NB4 (cell line): ENCODE measurements at regions not wholly inside any gene's neighbourhood (a gene's known extent, or its start where the extent isn't known, plus 50 kb on each side); places are given as distances from the start of the nearest gene placed in this dataset.
"Not testable (repeated sequence)": the region's sequence is repeated elsewhere in the genome, so short reads cannot be mapped to it uniquely, and the experiment has no call there.

Source experiments
- DNase-seq: peaks from one replicate; pipeline ENCODE4 v3.0.0; 2010; ENCODE audit warnings: low read depth
- H3K4me3 ChIP-seq: one replicate; pipeline ENCODE4 v1.5.1; 2011; ENCODE audit warnings: mild to moderate bottlenecking, low read depth, low read length, moderate library complexity
- MYC ChIP-seq: IDR thresholded peaks from 2 replicates; pipeline ENCODE4 v1.6.1; 2011; ENCODE audit warnings: low read depth, low read length
- POLR2A ChIP-seq: IDR thresholded peaks from 2 replicates; pipeline ENCODE4 v1.6.1; 2011; ENCODE audit warnings: mild to moderate bottlenecking; ENCODE audit not compliant: insufficient read length; ENCODE audit errors: extremely low read depth
- TF ChIP-seq, protein P1 (sequence below): IDR thresholded peaks from 2 replicates; pipeline ENCODE4 v1.6.1; 2011; ENCODE audit warnings: low read depth, low read length
- TF ChIP-seq, protein P2 (sequence below): IDR thresholded peaks from one replicate; pipeline ENCODE4 v1.5.1; 2012; ENCODE audit warnings: low read depth, low read length

DNA sequence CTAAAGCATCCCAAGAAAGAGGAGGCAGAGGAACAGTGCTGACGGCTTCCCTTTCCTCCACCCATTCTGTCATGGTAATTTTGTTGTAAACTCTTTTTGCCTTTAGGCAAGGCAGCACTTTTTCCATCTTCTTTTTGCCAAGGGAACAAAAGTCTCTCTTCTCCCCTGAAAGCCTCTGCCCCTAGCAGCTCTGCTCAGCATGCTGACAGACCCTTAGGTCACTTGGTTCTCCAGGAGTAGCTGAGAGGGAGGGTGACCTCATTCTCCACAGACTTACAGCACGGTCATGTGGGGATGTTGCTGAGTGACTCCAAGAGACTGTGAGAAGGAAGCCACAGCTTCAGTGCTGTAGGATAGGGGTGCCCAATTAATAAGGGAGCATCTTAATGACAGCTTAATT, 81.1 kb upstream of the RALGAPA2 start:
- TF ChIP-seq MYC (no peak), POLR2A (no peak)
- TF ChIP-seq, protein P1, sequence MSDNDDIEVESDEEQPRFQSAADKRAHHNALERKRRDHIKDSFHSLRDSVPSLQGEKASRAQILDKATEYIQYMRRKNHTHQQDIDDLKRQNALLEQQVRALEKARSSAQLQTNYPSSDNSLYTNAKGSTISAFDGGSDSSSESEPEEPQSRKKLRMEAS = no peak
- TF ChIP-seq, protein P2, sequence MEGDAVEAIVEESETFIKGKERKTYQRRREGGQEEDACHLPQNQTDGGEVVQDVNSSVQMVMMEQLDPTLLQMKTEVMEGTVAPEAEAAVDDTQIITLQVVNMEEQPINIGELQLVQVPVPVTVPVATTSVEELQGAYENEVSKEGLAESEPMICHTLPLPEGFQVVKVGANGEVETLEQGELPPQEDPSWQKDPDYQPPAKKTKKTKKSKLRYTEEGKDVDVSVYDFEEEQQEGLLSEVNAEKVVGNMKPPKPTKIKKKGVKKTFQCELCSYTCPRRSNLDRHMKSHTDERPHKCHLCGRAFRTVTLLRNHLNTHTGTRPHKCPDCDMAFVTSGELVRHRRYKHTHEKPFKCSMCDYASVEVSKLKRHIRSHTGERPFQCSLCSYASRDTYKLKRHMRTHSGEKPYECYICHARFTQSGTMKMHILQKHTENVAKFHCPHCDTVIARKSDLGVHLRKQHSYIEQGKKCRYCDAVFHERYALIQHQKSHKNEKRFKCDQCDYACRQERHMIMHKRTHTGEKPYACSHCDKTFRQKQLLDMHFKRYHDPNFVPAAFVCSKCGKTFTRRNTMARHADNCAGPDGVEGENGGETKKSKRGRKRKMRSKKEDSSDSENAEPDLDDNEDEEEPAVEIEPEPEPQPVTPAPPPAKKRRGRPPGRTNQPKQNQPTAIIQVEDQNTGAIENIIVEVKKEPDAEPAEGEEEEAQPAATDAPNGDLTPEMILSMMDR = no peak
- DNase-seq = no peak
- H3K4me3 ChIP-seq = no peak overlapping the region

DNA sequence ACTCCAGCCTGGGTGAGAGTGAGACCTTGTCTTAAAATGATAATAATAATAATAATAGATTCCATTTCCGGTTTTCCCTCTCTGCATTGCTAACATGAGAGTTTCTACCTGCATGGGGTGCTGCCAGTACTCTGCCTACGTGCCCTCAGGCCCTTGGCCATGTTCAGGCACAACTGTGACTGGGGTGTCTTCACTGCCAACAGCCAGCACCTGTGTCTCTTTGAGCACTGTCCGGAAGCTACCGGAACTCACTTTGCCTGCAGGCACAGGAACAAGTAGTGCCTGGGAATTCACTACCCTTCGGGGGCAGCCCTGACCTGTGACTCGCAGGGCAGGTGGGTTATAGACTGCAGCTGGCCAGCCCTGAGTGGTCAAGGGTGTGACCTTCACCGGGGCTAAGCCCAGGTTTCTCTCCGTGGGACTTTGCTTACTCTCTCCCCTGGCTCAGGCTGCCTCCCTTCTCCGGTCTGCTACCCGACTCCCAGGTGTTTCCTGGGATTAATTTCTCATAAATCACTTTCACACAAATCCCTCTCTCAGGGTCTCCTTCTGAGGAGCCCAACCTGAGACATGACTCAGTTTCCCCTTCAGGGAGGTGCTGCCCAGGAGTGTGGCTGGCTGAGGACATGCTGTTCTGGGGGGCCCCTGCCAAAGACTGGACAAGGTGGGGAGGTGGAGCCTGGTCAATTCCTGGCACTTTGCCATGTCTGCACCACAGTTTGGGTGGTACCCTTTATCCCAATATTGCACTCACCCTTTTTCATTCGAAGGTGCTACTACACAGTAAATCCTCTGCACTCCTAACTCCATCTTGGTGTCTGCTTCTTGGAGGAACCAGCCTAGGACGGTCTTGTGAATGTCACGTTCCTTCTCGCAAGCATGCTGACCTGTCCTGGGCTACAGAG, 79.5 kb upstream of the RALGAPA2 start:
- H3K4me3 ChIP-seq = no peak overlapping the region
- TF ChIP-seq, protein P1 = no peak
- TF ChIP-seq, protein P2 = no peak
- TF ChIP-seq POLR2A = no peak
- TF ChIP-seq MYC = no peak
- no peak for DNase-seq

DNA sequence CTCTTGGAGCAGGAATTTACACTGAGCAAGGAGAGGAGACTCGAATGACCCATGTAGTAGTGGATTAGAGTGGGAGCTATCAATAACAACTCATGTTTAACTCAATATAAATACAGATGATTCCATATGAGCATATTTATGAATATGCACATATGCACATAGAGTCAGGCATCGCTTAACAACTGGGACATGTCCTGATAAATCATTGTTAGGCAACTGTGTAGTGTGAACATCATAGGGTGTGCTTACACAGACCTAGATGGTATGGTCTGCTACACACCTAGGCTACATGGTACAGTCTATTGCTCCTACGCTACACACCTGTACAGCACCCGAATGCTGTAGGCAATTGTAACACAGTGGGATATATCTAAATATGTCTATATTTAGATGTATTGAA, 75.9 kb upstream of the RALGAPA2 start:
- TF ChIP-seq POLR2A (no peak), MYC (no peak)
- TF ChIP-seq, protein P2 = no peak
- TF ChIP-seq, protein P1 = no peak
- DNase-seq = no peak
- no peak overlapping the region for H3K4me3 ChIP-seq

DNA sequence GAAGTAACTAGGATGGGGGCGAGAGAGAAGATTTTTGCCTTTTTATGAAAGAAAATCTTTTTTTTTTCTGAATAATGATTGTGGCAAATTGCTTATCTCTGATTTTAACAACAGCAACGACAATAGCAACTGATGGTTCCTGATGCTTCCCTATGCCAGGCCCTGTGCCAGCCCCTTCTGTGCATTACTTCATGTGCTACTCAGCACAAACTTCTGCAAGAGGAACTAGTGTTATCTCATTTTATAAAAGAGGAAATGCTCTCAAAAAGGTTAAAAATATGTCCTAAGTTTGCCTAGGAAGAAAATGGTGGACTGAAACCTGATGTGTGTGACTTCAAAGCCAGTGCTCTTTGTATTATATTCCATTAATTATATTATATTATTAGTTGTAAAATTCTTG, 74.0 kb upstream of the RALGAPA2 start:
- no peak overlapping the region for H3K4me3 ChIP-seq
- TF ChIP-seq, protein P2 = no peak
- TF ChIP-seq MYC (no peak), POLR2A (no peak)
- TF ChIP-seq, protein P1 = no peak
- peak; percentile 72 for DNase-seq

DNA sequence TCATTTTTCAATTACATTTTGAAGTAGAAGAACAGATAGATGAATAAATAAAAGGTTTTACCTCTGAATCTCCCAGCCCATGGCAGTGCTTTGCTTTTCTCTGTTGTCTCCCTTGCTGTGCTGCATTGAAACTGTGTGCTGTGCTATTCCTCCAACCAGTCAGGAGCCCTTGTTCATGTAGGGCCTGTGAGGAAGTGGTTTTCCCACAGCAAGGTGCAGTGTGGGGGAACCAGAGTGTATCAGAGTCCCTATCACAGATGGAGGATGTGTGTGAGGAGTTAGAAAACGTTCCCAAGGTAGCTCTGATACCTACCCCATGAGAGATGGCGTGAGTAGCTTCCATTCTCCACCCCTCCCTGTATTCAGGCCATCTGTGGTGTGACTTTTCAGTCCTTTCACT, 72.8 kb upstream of the RALGAPA2 start:
- no peak overlapping the region for H3K4me3 ChIP-seq
- DNase-seq = peak; percentile 62
- TF ChIP-seq, protein P2 = no peak
- TF ChIP-seq MYC (no peak), POLR2A (no peak)
- TF ChIP-seq, protein P1 = no peak

DNA sequence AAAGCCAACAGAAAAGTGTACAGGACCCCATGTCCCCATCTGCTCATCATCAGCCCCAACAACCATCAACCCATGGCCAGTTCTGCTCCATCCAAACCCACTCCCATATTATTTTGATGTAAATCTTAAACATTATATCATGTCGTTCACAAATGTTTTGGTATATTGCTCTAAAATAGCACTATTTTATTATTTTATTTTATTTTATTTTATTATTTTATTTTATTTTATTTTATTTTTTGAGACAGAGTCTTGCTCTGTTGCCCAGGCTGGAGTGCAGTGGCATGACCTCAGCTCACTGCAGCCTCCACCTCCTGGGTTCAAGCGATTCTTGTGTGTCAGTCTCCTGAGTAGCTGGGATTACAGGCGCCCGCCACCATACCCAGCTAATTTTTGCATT, 72.0 kb upstream of the RALGAPA2 start:
- DNase-seq, H3K4me3 ChIP-seq: not testable (repeated sequence)
